ENCODE measurements at regions not wholly inside any gene's neighbourhood (a gene's known extent, or its start where the extent isn't known, plus 50 kb on each side); places are given as distances from the start of the nearest gene placed in this dataset.

GRCh38 chr7:25952261-25953057, 199.5 kb upstream of the NFE2L3 start:
- H3K4me3 ChIP-seq (replicated peaks; ENCODE audit: low read depth, low read length), result no peak overlapping the region
- DNase-seq (ENCODE audit: extremely low read depth, low read depth), result no peak
- TF ChIP-seq CTCF (IDR thresholded peaks at IDR 0.05; ENCODE audit: low read depth, low read length, missing control alignments), result no peak

- no peak for TF ChIP-seq CTCF (IDR thresholded peaks at IDR 0.05; ENCODE audit: low read depth, low read length, missing control alignments)
- H3K4me3 ChIP-seq (replicated peaks; ENCODE audit: low read depth, low read length), result no peak overlapping the region
- DNase-seq (ENCODE audit: extremely low read depth, low read depth), result no peak
Measured at GRCh38 chr7:25953859-25954258, 198.1 kb upstream of the NFE2L3 start.

GRCh38 chr7:25954395-25954794, 197.6 kb upstream of the NFE2L3 start:
- TF ChIP-seq CTCF (IDR thresholded peaks at IDR 0.05; ENCODE audit: low read depth, low read length, missing control alignments), result no peak
- no peak overlapping the region for H3K4me3 ChIP-seq (replicated peaks; ENCODE audit: low read depth, low read length)
- no peak for DNase-seq (ENCODE audit: extremely low read depth, low read depth)

GRCh38 chr7:25959168-25959734, 192.7 kb upstream of the NFE2L3 start:
- DNase-seq (ENCODE audit: extremely low read depth, low read depth), result no peak

GRCh38 chr7:25963733-25964132, 188.3 kb upstream of the NFE2L3 start:
- DNase-seq (ENCODE audit: extremely low read depth, low read depth), result no peak
- no peak for TF ChIP-seq CTCF (IDR thresholded peaks at IDR 0.05; ENCODE audit: low read depth, low read length, missing control alignments)
- H3K4me3 ChIP-seq (replicated peaks; ENCODE audit: low read depth, low read length), result no peak overlapping the region

More at GRCh38 chr7:25959168-25959734, 192.7 kb upstream of the NFE2L3 start:
- TF ChIP-seq CTCF (IDR thresholded peaks at IDR 0.05; ENCODE audit: low read depth, low read length, missing control alignments), result no peak
- H3K4me3 ChIP-seq (replicated peaks; ENCODE audit: low read depth, low read length), result no peak overlapping the region

GRCh38 chr7:25964483-25964991, 187.5 kb upstream of the NFE2L3 start:
- no peak for TF ChIP-seq CTCF (IDR thresholded peaks at IDR 0.05; ENCODE audit: low read depth, low read length, missing control alignments)
- H3K4me3 ChIP-seq (replicated peaks; ENCODE audit: low read depth, low read length), result no peak overlapping the region
- DNase-seq (ENCODE audit: extremely low read depth, low read depth), result no peak
